ENCODE measurements at regions not wholly inside any gene's neighbourhood (a gene's known extent, or its start where the extent isn't known, plus 50 kb on each side); places are given as distances from the start of the nearest gene placed in this dataset.
A peak's percentile ranks its signal among the peaks of the same experiment; 100 is the strongest.

- no peak overlapping the region for H3K4me3 ChIP-seq
- DNase-seq (no peak), ATAC-seq (ENCODE audit: insufficient read depth, low FRiP score) (no peak)
- H3K9ac ChIP-seq (ENCODE audit: insufficient read depth in 1 of 2, low read length in 2 of 2), result no peak overlapping the region
- H3K9me3 ChIP-seq (ENCODE audit: control insufficient read depth in 4 of 4, insufficient read depth in 3 of 4, low read length in 3 of 4), result no peaks in the 10 kb centered on the region
- no peaks in the 10 kb centered on the region for H3K36me3 ChIP-seq (ENCODE audit: control insufficient read depth in 4 of 4, insufficient read depth in 4 of 4, low read length in 4 of 4)
- H3K27me3 ChIP-seq (ENCODE audit: control insufficient read depth in 3 of 3, insufficient read depth in 3 of 3, low read length in 2 of 3), result peaks cover 0 to 6% (median 0%) of the 10 kb centered on the region in 3 donors
- no peak for TF ChIP-seq CTCF (IDR thresholded peaks at IDR 0.05; ENCODE audit: control extremely low read depth, extremely low read depth)
- peaks cover 0 to 4% (median 0%) of the 10 kb centered on the region in 5 donors for H3K4me1 ChIP-seq (ENCODE audit: control insufficient read depth in 5 of 5, insufficient read depth in 5 of 5, low read length in 5 of 5)
- H3K27ac ChIP-seq (ENCODE audit: low read depth in 1 of 2, low read length in 1 of 2), result no peak overlapping the region
- 60 to 78% methylated on average over 14 of the region's 14 CpGs for WGBS, 2 donors
These were observed 213.8 kb upstream of the RPL38 start for GRCh38 chr17:73989671-73990070.

- DNase-seq (no peak), ATAC-seq (ENCODE audit: insufficient read depth, low FRiP score) (no peak)
- Histone ChIP-seq H3K4me3 (no peak overlapping the region), H3K27ac (ENCODE audit: low read depth in 1 of 2, low read length in 1 of 2) (no peak overlapping the region), H3K4me1 (ENCODE audit: control insufficient read depth in 5 of 5, insufficient read depth in 5 of 5, low read length in 5 of 5) (no peaks in the 10 kb centered on the region), H3K9me3 (ENCODE audit: control insufficient read depth in 4 of 4, insufficient read depth in 3 of 4, low read length in 3 of 4) (no peaks in the 10 kb centered on the region), H3K9ac (ENCODE audit: insufficient read depth in 1 of 2, low read length in 2 of 2) (no peak overlapping the region), H3K36me3 (ENCODE audit: control insufficient read depth in 4 of 4, insufficient read depth in 4 of 4, low read length in 4 of 4) (no peaks in the 10 kb centered on the region), H3K27me3 (ENCODE audit: control insufficient read depth in 3 of 3, insufficient read depth in 3 of 3, low read length in 2 of 3) (peaks cover 0 to 6% (median 0%) of the 10 kb centered on the region in 3 donors)
- WGBS, 2 donors, result 91 to 93% methylated on average over 7 of the region's 7 CpGs
- no peak for TF ChIP-seq CTCF (IDR thresholded peaks at IDR 0.05; ENCODE audit: control extremely low read depth, extremely low read depth)
These were observed 213.2 kb upstream of the RPL38 start for GRCh38 chr17:73990290-73990689.

DNA sequence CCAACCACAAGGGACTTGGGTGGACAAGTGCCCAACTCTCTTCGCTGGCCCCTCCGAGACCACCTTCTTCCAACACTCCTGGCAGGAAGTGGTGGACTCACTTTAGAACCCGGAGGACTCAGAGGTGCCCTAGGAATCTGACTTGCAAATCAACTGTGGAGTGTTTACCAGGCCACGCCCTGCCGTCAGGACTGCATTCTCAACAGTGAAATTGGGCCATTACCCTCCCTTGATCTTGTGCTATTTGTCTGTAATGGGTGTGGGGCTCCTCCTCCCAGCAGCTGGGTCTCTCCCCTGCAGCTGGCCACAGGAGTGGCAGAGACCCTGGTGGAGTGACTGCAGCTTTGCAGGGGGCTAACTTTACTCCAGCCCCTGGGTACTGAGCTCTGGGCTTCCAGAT, 212.2 kb upstream of the RPL38 start:
- peak in 1 of 3 donors; percentile 15 for DNase-seq
- no peak for TF ChIP-seq CTCF (IDR thresholded peaks at IDR 0.05; ENCODE audit: control extremely low read depth, extremely low read depth)
- Histone ChIP-seq H3K27me3 (ENCODE audit: control insufficient read depth in 3 of 3, insufficient read depth in 3 of 3, low read length in 2 of 3) (peaks cover 0 to 6% (median 0%) of the 10 kb centered on the region in 3 donors), H3K9ac (ENCODE audit: insufficient read depth in 1 of 2, low read length in 2 of 2) (no peak overlapping the region), H3K36me3 (ENCODE audit: control insufficient read depth in 4 of 4, insufficient read depth in 4 of 4, low read length in 4 of 4) (no peaks in the 10 kb centered on the region), H3K4me1 (ENCODE audit: control insufficient read depth in 5 of 5, insufficient read depth in 5 of 5, low read length in 5 of 5) (no peaks in the 10 kb centered on the region), H3K4me3 (no peak overlapping the region), H3K27ac (ENCODE audit: low read depth in 1 of 2, low read length in 1 of 2) (no peak overlapping the region), H3K9me3 (ENCODE audit: control insufficient read depth in 4 of 4, insufficient read depth in 3 of 4, low read length in 3 of 4) (peaks cover 0 to 3% (median 0%) of the 10 kb centered on the region in 4 donors)
- ATAC-seq (ENCODE audit: insufficient read depth, low FRiP score), result no peak
- WGBS, 2 donors, result 60 to 87% methylated on average over 5 of the region's 5 CpGs

GRCh38 chr17:73994946-73995345, 208.5 kb upstream of the RPL38 start:
- H3K4me3 ChIP-seq, result no peak overlapping the region
- 90 to 92% methylated on average over 4 of the region's 4 CpGs for WGBS, 2 donors
- H3K27ac ChIP-seq (ENCODE audit: low read depth in 1 of 2, low read length in 1 of 2), result no peak overlapping the region
- H3K9ac ChIP-seq (ENCODE audit: insufficient read depth in 1 of 2, low read length in 2 of 2), result no peak overlapping the region
- peaks cover 0 to 3% (median 0%) of the 10 kb centered on the region in 4 donors for H3K9me3 ChIP-seq (ENCODE audit: control insufficient read depth in 4 of 4, insufficient read depth in 3 of 4, low read length in 3 of 4)
- H3K4me1 ChIP-seq (ENCODE audit: control insufficient read depth in 5 of 5, insufficient read depth in 5 of 5, low read length in 5 of 5), result peaks cover 0 to 6% (median 0%) of the 10 kb centered on the region in 5 donors
- TF ChIP-seq CTCF (IDR thresholded peaks at IDR 0.05; ENCODE audit: control extremely low read depth, extremely low read depth), result no peak
- ATAC-seq (ENCODE audit: insufficient read depth, low FRiP score), result no peak
- H3K36me3 ChIP-seq (ENCODE audit: control insufficient read depth in 4 of 4, insufficient read depth in 4 of 4, low read length in 4 of 4), result no peaks in the 10 kb centered on the region
- peaks cover 0 to 3% (median 0%) of the 10 kb centered on the region in 3 donors for H3K27me3 ChIP-seq (ENCODE audit: control insufficient read depth in 3 of 3, insufficient read depth in 3 of 3, low read length in 2 of 3)
- DNase-seq, result no peak

Data from lung (tissue), 11 donors.